ENCODE measurements at regions not wholly inside any gene's neighbourhood (a gene's known extent, or its start where the extent isn't known, plus 50 kb on each side); places are given as distances from the start of the nearest gene placed in this dataset.

GRCh38 chr10:36367362-36367761 lies 725.3 kb upstream of the FZD8 start:
- no peak for TF ChIP-seq EZH2phosphoT487 (IDR thresholded peaks at IDR 0.05; ENCODE audit: borderline replicate concordance)
- TF ChIP-seq CTCF (conservative IDR thresholded peaks at IDR 0.05; ENCODE audit: low read length) = no peak

Data from Loucy (cell line).